Stimulated activated CD4-positive, alpha-beta T cell treated with anti-CD3 and anti-CD28 coated beads, Interleukin-12 subunit alpha, Interleukin-12 subunit beta, amount 100 ng/mL, for 4 hours (primary cell): ENCODE measurements at regions not wholly inside any gene's neighbourhood (a gene's known extent, or its start where the extent isn't known, plus 50 kb on each side); places are given as distances from the start of the nearest gene placed in this dataset.
"Not testable (repeated sequence)": the region's sequence is repeated elsewhere in the genome, so short reads cannot be mapped to it uniquely, and the experiment has no call there.

Source experiments
- DNase-seq: peaks from one replicate; pipeline ENCODE4 v3.0.0-alpha.2; 2020

DNA sequence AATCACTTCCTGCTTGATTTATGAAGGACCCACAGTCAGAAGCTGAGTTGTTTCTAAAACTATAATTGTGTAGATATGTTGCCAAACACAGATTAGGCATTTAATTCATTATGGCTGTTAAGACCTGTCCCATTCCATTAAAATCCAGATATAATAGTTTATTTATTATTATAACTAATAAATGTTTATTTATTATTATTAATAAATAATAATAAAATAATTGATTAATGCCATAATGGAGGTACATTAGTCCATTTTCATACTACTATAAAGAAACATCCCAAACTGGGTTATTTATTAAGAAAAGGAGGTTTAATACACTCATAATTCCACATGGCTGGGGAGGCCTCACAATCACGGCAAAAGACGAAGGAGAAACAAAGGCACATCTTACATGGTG is 1240.9 kb downstream of the CDH11 start:
- no peak for DNase-seq

DNA sequence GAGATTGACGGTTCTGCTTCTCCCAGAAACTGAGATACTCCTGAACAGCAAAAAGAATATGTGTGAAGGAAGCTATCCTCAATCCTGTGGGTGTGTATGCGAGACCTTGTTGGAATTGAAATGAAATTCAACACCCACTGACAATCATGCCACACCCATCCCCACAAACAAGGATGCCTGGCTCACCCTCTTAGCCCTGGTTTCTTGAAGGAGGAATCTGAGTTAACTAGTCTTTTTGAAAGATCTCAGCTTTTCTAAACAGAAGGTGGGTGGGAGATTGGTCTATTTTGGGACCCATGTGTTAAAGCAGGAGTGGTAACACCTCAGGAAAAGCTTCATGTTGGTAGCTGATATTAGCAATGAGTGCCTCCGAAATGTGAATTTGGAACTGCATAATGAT is 1244.5 kb downstream of the CDH11 start:
- DNase-seq = no peak

DNA sequence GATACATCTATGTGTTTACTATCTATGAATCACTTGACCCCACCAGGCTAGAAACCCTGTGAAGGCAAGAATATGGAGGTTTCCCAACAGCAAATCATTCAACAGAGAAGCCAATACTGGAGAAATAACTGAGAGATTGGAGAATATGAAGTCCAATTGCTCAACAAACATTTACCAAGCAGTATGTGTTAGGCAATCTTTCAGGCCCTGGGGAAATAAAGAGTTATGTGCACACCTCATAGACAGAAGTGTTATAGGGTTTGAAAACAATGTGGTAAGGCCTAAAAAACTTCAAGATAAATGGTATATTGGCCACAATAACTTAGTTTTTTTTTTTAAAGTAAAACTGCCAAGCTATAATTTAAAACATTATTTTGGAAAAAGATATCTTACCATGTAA is 1245.8 kb downstream of the CDH11 start:
- DNase-seq = no peak

DNA sequence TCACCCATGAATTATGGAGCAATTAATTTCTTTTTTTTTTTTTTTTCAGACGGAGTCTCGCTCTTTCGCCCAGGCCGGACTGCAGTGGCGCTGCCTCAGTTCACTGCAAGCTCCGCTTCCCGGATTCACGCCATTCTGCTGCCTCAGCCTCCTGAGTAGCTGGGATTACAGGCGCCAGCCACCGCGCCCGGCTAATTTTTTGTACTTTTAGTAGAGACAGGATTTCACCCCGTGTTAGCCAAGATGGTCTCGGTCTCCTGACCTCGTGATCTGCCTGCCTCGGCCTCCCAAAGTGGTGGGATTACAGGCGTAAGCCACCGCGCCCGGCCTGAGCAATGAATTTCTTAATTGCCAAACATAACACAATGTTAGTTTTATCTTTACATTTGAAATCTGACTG is 1261.2 kb downstream of the CDH11 start:
- not testable (repeated sequence) for DNase-seq

DNA sequence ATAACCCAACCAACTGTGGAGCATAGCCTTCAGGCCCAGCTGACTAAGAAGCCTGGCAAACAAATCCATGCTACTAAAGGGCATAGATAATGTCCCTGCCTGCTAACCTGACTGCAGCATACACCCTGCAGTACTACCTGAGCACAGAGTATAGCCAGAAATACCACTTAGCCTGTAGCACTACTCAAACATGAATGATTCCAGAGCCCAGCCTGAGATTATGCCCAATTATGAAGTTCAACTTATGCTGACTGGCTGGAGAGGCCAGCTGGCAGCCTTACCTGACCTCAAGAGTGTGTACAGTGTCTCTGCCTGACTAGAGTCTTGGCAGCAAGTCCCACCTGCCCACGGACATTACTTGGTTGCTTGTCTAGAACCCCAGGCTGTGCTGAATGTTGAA is 1265.3 kb downstream of the CDH11 start:
- DNase-seq = no peak

DNA sequence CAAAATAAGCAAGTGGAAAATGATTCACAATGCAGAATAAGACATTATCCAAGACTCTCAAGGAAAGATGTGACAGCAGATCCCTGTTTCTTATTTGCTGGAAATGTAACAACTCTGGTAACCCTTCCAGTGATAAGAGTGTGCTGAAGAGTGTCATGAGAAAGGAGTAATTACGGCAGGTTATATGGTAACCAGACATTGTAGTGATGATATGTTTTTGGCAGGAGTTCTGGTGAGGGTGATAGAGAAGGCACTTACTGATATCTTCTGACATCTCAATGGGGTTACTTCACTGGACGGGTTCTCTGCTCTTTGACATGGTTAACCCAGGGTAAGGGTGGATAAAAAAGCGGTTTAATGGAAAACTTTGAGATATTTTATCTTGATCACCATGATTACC is 1270.9 kb downstream of the CDH11 start:
- DNase-seq = no peak

DNA sequence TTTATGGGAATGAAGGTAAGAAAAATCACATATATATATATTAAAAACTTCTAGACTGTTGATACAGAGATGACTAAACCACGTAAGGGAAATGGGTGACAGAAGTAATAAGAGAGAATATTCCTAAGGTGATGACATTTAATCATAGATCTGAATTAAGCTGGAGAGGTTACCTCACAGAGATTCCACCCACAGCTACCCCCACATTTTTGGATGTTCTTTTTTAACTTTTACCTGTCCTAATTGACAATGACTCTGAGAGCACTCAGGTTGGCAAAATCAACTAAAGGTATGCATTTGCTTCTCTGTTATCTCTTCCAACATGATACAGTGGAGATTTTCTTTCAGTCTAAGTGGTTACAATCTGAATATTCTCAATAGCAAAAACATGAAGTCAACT is 1280.6 kb downstream of the CDH11 start:
- no peak for DNase-seq

DNA sequence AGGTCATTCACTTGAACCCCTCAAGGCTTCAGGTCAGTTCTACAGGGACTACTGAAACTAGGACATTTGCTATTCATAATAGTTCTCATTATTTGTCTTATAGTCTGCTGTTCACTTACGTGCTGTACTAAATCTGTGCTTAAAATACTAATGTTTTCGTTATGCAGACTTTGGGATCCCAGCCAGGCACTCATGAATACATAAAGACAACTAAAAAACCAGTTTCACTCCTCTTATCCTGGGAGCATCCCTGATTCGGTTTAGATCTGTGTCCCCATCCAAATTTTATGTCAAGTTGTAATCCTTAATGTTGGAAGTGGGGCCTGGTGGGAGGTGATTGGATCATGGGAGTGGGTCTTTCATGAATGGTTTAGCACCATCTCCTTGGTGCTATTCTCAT is 1291.8 kb downstream of the CDH11 start:
- no peak for DNase-seq

DNA sequence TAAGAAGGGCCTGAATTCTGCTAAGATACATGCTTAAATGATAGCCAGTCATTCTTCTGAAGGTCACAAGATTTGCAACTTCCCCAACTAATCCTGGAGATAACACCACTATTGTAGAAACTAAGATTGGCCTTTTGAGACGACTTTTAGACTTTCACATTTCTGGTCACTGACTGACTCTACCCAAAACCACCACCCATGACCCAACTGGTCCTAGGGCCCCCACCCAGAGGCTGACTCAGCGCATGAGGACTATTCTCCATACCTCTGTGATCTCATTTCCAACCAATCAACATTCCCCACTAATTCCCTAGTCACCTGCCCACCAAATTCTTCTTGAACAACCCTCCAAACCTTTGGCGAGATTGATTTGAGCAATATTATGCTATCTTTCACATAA is 1299.0 kb downstream of the CDH11 start:
- DNase-seq = no peak

DNA sequence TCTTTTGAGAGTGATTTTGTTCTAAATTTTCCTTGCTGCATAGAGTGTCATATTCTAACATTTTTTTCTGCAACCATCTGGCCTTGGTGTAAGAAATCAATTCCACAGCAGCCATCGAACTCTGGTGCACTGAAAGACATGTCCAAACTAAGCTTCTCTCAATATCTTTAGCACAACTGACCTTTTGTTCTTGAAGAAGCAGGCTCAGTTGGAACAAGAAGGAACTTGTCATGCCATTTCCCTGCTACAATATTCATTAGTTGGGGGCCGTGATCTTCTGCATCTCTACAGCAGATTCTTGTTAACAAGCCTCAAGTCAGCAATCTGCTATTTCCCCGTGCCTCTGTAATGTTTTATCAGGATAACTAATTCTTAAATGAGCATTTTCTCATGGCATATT is 1305.6 kb downstream of the CDH11 start:
- DNase-seq = no peak

DNA sequence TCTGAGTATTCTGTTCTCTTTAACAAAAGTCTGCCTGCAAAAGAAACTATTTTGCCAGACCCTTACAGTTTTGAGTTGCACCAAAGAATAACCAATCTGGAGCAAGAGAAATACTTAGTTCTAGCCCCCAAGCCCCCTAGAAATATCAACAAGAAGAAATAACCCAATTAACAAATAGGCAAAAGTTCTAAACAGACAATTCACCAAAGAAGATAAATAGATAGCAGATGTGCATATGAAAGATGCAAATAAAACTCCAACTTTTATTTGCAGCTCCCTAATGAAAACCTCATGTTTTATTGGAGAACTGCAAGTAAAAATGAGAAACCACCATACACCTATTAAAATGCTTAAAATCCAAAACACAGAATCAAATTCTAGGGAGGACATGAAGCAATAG is 1308.0 kb downstream of the CDH11 start:
- DNase-seq = no peak

DNA sequence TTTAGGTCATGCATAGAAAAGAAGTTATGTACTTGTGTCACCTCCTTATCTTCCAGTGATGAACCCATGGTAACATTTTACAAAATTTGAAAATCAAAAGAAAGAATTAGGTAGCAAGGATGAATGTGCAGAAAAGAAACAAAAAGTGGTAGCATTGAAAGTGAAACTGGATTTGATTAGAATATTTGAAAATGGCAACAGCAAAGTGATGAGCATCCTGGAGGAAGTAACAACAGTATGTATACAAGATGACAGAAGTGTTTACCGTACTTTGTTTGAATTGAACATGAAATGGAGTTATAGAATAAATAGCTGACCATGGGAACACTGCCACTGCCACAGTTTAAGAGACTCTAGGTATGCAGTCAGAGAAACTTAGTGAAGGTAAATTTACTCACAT is 1313.1 kb downstream of the CDH11 start:
- no peak for DNase-seq

DNA sequence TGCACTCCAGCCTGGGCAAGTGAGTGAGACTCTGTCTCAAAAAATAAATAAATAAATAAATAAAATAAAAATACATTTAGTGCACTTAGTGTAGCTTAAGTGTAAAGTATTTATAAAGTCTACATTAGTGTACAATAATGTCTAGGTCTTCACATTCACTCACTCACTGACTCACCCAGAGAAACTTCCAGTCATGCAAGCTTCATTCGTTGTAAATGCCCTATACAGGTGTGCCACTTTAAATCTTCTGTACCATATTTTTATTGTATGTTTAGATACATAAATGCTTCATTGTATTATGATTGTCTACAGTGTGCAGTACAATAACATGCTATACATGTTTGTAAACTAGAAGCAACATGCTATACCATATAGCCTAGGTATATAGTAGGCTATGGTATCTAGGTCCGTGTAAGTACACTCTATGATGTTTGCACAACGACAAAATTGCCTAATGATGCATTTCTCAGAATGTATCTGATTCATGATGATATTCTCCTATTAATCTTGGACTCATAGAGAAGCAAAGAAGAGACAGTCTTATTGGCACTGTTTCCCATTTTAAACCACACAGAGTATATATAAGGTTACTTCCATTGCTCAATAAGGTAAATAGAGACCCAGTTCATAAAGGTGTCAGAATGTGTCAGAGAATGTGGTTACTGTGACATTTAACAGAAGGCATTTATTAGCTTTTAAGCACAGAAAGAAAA is 1314.9 kb downstream of the CDH11 start:
- DNase-seq = no peak

DNA sequence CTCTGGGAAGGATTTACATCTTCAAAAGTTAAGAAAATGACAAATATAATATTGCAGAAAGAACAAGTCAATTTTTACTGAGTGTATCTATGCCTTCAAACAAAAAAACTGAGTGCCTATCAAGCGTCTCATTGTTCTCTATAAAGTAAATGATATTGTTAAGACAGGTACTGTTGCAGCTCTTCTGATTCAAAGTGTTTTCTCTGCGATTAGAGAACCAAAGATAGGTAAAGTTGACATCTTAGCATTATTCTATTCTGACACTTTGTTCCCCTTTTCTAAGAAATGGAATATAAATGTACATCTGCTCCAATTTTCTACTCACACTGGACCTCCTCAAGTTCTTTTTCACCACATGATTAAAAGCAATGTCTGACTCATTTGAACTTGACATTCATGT is 1317.7 kb downstream of the CDH11 start:
- no peak for DNase-seq

DNA sequence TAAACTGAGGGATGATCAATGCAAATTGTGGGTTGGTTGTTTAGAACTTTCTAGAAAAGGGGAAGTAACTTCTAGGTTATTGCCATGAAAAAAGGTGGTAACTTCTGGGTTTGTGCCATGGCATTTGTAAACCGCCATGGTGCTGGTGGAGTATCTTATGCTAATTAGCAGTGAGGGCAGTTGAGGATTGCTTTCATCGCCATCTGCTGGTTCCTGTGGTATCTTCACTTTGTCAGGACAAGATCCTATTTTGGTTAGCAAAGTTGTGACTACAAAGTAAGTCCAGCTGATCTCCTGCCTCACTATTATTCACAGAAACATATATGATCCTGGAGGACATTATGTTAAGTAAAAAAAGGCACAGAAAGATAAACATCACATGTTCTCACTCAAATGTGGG is 1332.3 kb downstream of the CDH11 start:
- no peak for DNase-seq

DNA sequence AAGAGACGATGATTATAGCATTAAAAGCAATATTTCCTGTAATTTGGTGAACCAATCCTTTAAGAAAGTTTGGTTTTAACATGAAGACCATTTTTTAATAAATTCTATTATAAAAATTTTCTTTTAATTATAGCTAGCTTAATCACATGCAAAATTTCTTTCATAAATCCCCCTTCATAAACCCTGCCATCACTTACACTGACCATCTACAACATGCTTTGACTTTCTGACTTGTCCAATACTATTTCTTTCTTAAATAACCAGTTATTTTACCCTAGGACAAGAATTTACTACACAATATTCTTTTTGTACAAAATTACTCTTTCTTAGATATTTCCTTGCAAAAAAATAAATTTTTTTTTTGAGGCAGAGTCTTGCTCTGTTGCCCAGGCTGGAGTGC is 1334.8 kb downstream of the CDH11 start:
- DNase-seq = no peak

DNA sequence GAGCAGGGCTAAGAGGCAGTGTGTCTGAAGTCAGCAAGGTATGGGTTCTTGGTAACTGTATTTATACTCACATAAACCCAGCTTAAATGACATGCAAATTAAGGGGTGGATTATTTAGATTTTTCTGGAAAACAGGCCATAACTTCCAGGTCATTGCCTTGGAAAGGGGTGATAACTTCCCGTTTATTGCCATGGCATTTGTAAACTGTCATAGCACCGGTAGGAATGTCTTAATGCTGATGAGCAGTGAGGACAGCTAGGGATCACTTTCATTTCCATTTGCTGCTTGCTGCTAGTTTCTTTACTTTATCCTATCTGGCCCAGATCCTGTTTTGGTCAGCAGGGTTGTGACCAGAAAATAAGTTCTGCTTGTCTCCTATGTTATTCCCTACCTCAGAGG is 1336.7 kb downstream of the CDH11 start:
- no peak for DNase-seq

DNA sequence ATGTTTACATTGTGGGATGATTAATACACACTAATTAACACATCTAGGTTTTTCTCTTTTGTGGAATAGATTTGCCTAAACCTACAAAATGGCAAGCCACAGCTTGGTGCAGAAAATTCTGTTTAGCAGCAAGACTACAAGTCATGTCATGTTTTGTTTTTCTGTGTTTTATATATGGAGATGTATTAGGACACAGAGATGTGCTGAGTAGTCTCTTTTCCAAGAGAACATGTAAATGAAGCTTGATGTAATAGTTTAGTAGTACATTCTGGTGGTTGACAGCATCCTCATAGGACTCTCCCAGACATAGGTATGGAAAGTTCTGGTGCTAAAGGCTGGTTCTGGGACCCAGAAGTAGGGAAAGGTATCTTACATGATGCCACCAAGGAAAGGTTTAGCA is 1345.4 kb downstream of the CDH11 start:
- DNase-seq = no peak

DNA sequence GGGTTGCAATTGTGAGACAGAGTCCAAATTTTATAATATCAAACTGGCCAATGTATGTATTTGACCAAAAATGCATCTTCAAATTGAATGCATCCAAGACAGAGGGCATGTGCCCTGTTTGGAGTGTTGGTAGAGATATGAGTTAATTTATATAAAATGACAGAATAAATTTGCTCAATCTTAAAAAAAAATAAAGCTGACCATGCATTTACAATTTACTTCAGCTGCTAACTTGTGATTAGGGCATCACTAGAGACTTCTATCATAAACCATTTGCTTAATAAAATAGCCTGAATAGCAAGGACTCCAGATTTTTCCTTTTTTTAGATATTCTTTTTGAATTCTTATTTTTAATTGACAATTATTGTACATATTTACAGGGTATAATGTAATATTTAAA is 1345.8 kb downstream of the CDH11 start:
- DNase-seq = no peak

DNA sequence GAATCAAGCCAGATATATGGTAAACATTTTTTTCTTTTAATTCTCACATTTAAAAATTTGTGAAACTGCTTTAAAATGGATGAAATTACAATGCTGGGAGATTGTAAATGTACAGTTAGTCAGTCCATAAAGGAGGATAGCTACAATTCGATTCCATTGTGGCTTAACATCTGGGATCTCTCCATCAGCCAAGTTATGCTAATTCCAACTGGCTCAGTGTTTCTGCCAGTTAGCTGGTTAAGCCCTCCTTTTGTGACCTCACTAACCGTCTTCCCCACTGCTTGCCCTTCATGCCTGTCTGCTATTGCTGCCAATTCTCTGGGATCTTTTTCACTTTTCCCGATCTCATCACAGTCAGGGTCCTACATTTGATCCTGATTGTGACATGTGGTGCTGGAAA is 1347.6 kb downstream of the CDH11 start:
- DNase-seq = no peak

DNA sequence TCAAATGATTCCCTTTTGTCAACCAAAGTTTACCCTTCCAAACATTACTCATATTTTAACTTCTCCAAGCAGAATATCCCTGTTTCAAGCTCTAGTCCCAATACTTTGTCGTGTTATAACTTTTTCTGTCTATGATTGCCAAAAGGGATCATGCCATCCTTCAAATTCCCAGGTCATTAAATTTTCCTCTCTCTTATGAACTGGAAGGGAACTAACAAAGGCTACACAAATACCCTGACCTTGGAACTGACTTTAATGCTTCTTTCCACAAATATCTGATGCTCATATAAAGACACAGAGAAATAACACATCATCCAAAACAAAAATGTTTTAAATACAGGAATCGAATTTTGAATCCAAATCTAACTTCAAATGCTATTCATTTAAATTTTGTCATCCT is 1352.7 kb downstream of the CDH11 start:
- DNase-seq = no peak

DNA sequence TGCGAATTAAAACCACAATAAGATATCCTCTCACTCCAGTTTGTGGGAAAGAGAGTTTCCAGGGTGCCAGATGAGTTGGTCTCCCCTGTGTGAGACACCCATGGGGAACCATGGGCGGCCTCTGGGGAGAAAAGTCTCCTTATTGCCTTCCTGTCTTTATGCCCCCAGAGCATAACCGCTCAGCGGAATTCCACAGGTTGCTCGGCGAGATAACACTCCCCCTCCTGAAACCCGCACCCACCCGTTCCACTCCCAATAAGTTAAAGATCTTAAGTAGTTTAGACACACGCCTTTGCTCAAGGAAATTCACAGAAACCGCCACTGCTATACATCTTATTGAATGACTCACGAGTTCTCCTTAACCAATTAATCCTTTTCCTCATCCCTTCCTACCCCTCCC is 1361.6 kb downstream of the CDH11 start:
- not testable (repeated sequence) for DNase-seq

DNA sequence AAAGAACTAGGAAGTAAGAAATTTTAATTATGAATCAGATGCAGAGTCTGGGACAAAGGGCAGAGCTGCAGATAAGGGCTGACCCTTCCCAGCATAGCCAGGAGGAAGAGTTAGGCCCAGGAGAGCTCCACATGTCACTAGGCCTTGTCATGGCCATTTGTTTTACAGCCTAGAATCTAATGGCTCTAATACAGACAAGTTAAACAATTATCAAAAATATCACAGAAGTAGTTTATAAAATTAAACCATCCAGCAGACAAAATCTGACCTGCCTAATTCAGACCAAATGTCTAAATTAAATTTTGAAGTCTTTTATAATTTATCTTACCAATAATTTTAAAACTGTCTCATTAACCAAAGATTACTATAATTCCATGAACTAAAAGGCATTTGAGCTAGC is 1369.5 kb downstream of the CDH11 start:
- DNase-seq = no peak

DNA sequence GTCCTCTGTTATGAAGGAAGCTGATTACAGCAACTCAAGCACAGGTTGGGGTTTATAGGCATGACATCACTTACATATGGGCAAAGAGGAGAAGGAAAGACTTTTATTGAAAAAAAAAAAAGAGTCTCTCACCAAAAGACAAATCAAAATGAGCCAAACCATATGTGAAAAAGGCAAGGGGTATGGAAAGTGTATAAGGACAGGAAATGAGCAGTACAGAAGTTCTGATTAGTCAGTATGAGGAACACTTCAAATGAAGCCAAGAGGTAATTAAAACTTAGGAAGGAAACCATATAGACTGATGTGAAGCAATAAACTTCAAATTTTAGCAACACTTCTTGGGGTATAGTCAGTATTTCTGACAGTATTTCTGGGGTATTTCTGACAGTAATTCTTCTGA is 1372.6 kb downstream of the CDH11 start:
- no peak for DNase-seq

DNA sequence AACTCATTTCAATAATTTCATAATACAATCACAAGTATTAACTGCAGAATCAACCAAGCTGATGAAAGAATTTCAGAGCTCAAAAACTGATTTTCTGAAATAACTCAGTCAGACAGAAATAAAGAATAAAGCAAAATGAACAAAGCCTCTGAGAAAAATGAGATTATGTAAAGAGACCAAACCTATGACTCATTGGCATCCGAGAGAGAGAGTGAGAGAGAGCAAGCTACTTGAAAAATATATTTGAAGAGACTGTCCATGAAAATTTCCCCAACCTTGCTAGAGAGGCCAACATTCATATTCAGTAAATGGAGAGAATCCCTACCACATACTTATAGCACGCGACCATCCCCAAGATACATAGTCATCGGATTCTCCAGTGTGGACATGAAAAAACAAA is 1376.4 kb downstream of the CDH11 start:
- no peak for DNase-seq
